PFSK-1 (cell line): ENCODE measurements at regions not wholly inside any gene's neighbourhood (a gene's known extent, or its start where the extent isn't known, plus 50 kb on each side); places are given as distances from the start of the nearest gene placed in this dataset.
A peak's percentile ranks its signal among the peaks of the same experiment; 100 is the strongest.

Experiments
- FOXP2 ChIP-seq: optimal IDR thresholded peaks from 2 replicates; pipeline ENCODE3; 2011; ENCODE audit warnings: borderline replicate concordance, control low read depth, inconsistent platforms; ENCODE audit not compliant: insufficient read depth; ENCODE audit errors: extremely low read length, extremely low read depth
- POLR2AphosphoS5 ChIP-seq: IDR thresholded peaks from 2 replicates; pipeline ENCODE4 v1.6.1; 2012; ENCODE audit warnings: low read depth, mild to moderate bottlenecking, control low read depth, low read length, moderate library complexity
- REST ChIP-seq, 2 experiments: IDR thresholded peaks; 2 replicates each; pipeline versions ENCODE4 v1.6.1 to v1.8.0; 2011 to 2012; ENCODE audit warnings: low read depth in 2 of 2, low read length in 2 of 2, control low read depth in 1 of 2, inconsistent platforms in 1 of 2, mild to moderate bottlenecking in 1 of 2, moderate library complexity in 1 of 2; ENCODE audit not compliant: insufficient read depth in 1 of 2
- SIN3A ChIP-seq: IDR thresholded peaks from 2 replicates; pipeline ENCODE4 v1.6.1; 2012; ENCODE audit warnings: mild to moderate bottlenecking, low read length, moderate library complexity, borderline replicate concordance; ENCODE audit not compliant: insufficient read depth
- TAF1 ChIP-seq: IDR thresholded peaks from 2 replicates; pipeline ENCODE4 v1.6.1; 2012; ENCODE audit warnings: low read length, control low read depth, borderline replicate concordance; ENCODE audit not compliant: insufficient read depth

GRCh38 chr4:137129441-137129840 is 402.9 kb downstream of the PCDH18 start:
- TF ChIP-seq FOXP2 (no peak), TAF1 (0 out of 2 replicates have a peak, but pooled peaks have one; percentile 19)

- TF ChIP-seq REST (IDR thresholded peaks at IDR 0.05; ENCODE audit: insufficient read depth in 1 of 2, low read depth in 2 of 2, low read length in 2 of 2) (no peak), POLR2AphosphoS5 (no peak), SIN3A (no peak), FOXP2 (no peak), TAF1 (no peak)
Measured at GRCh38 chr4:137125011-137125410, 407.3 kb downstream of the PCDH18 start.

- TF ChIP-seq POLR2AphosphoS5, result no peak
- no peak for TF ChIP-seq REST (IDR thresholded peaks at IDR 0.05; ENCODE audit: insufficient read depth in 1 of 2, low read depth in 2 of 2, low read length in 2 of 2)
- no peak; the same call in 1 of the 2 replicates for TF ChIP-seq TAF1
- no peak for TF ChIP-seq SIN3A
- TF ChIP-seq FOXP2, result no peak
Measured at GRCh38 chr4:137124278-137124932, 407.9 kb downstream of the PCDH18 start.

GRCh38 chr4:137122876-137123275 is 409.4 kb downstream of the PCDH18 start:
- TF ChIP-seq POLR2AphosphoS5 (no peak), FOXP2 (no peak), SIN3A (no peak), REST (IDR thresholded peaks at IDR 0.05; ENCODE audit: insufficient read depth in 1 of 2, low read depth in 2 of 2, low read length in 2 of 2) (no peak), TAF1 (no peak)

- no peak for TF ChIP-seq POLR2AphosphoS5
- TF ChIP-seq TAF1, result no peak
- no peak for TF ChIP-seq FOXP2
- TF ChIP-seq REST (IDR thresholded peaks at IDR 0.05; ENCODE audit: insufficient read depth in 1 of 2, low read depth in 2 of 2, low read length in 2 of 2), result no peak
- no peak for TF ChIP-seq SIN3A
Measured at GRCh38 chr4:137116144-137116543, 416.1 kb downstream of the PCDH18 start.
